ENCODE measurements at regions not wholly inside any gene's neighbourhood (a gene's known extent, or its start where the extent isn't known, plus 50 kb on each side); places are given as distances from the start of the nearest gene placed in this dataset.

GRCh38 chr20:23255716-23256385 lies 94.7 kb upstream of the NXT1 start:
- in situ Hi-C loops (cut with HindIII; ENCODE audit: low sequenced_read_pairs) = no loop called here
- TF ChIP-seq CTCF (IDR thresholded peaks at IDR 0.05; ENCODE audit: low read depth, low read length, missing control alignments) = no peak

GRCh38 chr20:23255106-23255505 lies 95.5 kb upstream of the NXT1 start:
- H3K4me3 ChIP-seq (ENCODE audit: low read depth, low read length) = no peak overlapping the region
- DNase-seq (ENCODE audit: low read depth) = no peak
- TF ChIP-seq CTCF (IDR thresholded peaks at IDR 0.05; ENCODE audit: low read depth, low read length, missing control alignments) = no peak
- in situ Hi-C loops (cut with HindIII; ENCODE audit: low sequenced_read_pairs) = no loop called here

More at GRCh38 chr20:23255716-23256385, 94.7 kb upstream of the NXT1 start:
- DNase-seq (ENCODE audit: low read depth) = no peak
- no peak overlapping the region for H3K4me3 ChIP-seq (ENCODE audit: low read depth, low read length)

GRCh38 chr20:23254505-23254904 lies 96.1 kb upstream of the NXT1 start:
- in situ Hi-C loops (cut with HindIII; ENCODE audit: low sequenced_read_pairs) = no loop called here

GRCh38 chr20:23254034-23254433 lies 96.6 kb upstream of the NXT1 start:
- DNase-seq (ENCODE audit: low read depth) = no peak
- no peak for TF ChIP-seq CTCF (IDR thresholded peaks at IDR 0.05; ENCODE audit: low read depth, low read length, missing control alignments)
- in situ Hi-C loops (cut with HindIII; ENCODE audit: low sequenced_read_pairs) = no loop called here
- H3K4me3 ChIP-seq (ENCODE audit: low read depth, low read length) = no peak overlapping the region

More at GRCh38 chr20:23254505-23254904, 96.1 kb upstream of the NXT1 start:
- H3K4me3 ChIP-seq (ENCODE audit: low read depth, low read length) = no peak overlapping the region
- TF ChIP-seq CTCF (IDR thresholded peaks at IDR 0.05; ENCODE audit: low read depth, low read length, missing control alignments) = no peak
- DNase-seq (ENCODE audit: low read depth) = no peak

- in situ Hi-C loops (cut with HindIII; ENCODE audit: low sequenced_read_pairs) = no loop called here
- no peak for TF ChIP-seq CTCF (IDR thresholded peaks at IDR 0.05; ENCODE audit: low read depth, low read length, missing control alignments)
Measured at GRCh38 chr20:23253524-23253923, 97.1 kb upstream of the NXT1 start.

GRCh38 chr20:23251779-23252178 lies 98.8 kb upstream of the NXT1 start:
- in situ Hi-C loops (cut with HindIII; ENCODE audit: low sequenced_read_pairs) = no loop called here
- TF ChIP-seq CTCF (IDR thresholded peaks at IDR 0.05; ENCODE audit: low read depth, low read length, missing control alignments) = no peak
- H3K4me3 ChIP-seq (ENCODE audit: low read depth, low read length) = no peak overlapping the region
- no peak for DNase-seq (ENCODE audit: low read depth)

More at GRCh38 chr20:23253524-23253923, 97.1 kb upstream of the NXT1 start:
- H3K4me3 ChIP-seq (ENCODE audit: low read depth, low read length) = no peak overlapping the region
- DNase-seq (ENCODE audit: low read depth) = no peak

Data from astrocyte of the cerebellum (primary cell).